ENCODE measurements at regions not wholly inside any gene's neighbourhood (a gene's known extent, or its start where the extent isn't known, plus 50 kb on each side); places are given as distances from the start of the nearest gene placed in this dataset.

- H3K9me3 ChIP-seq (ENCODE audit: severe bottlenecking): no peaks in the 10 kb centered on the region
- no peaks in the 10 kb centered on the region for H3K27me3 ChIP-seq (ENCODE audit: insufficient read depth, low read depth, severe bottlenecking)
- TF ChIP-seq CTCF (IDR thresholded peaks at IDR 0.05; ENCODE audit: low read depth, low read length): no peak
- H3K36me3 ChIP-seq: no peaks in the 10 kb centered on the region
- DNase-seq: peak; percentile 50
- H3K4me3 ChIP-seq (ENCODE audit: low read depth, low read length): peak overlapping the region; percentile 33
- peak overlapping the region; percentile 61 for H3K27ac ChIP-seq
Observed at GRCh38 chr3:65153850-65154512, 466.2 kb upstream of the ADAMTS9 start.

GRCh38 chr3:65151666-65152065 lies 463.9 kb upstream of the ADAMTS9 start:
- Histone ChIP-seq H3K36me3 (no peaks in the 10 kb centered on the region), H3K9me3 (ENCODE audit: severe bottlenecking) (no peaks in the 10 kb centered on the region), H3K27ac (no peak overlapping the region), H3K4me3 (ENCODE audit: low read depth, low read length) (no peak overlapping the region), H3K27me3 (ENCODE audit: insufficient read depth, low read depth, severe bottlenecking) (no peaks in the 10 kb centered on the region)
- DNase-seq: peak; percentile 20
- no peak for TF ChIP-seq CTCF (IDR thresholded peaks at IDR 0.05; ENCODE audit: low read depth, low read length)

GRCh38 chr3:65149877-65150276 lies 462.1 kb upstream of the ADAMTS9 start:
- Histone ChIP-seq H3K36me3 (no peaks in the 10 kb centered on the region), H3K27ac (no peak overlapping the region), H3K9me3 (ENCODE audit: severe bottlenecking) (no peaks in the 10 kb centered on the region), H3K27me3 (ENCODE audit: insufficient read depth, low read depth, severe bottlenecking) (no peaks in the 10 kb centered on the region), H3K4me3 (ENCODE audit: low read depth, low read length) (no peak overlapping the region)
- no peak for DNase-seq
- TF ChIP-seq CTCF (IDR thresholded peaks at IDR 0.05; ENCODE audit: low read depth, low read length): no peak

- no peaks in the 10 kb centered on the region for H3K9me3 ChIP-seq (ENCODE audit: severe bottlenecking)
- TF ChIP-seq CTCF (IDR thresholded peaks at IDR 0.05; ENCODE audit: low read depth, low read length): no peak
- H3K27me3 ChIP-seq (ENCODE audit: insufficient read depth, low read depth, severe bottlenecking): no peaks in the 10 kb centered on the region
- no peak overlapping the region for H3K4me3 ChIP-seq (ENCODE audit: low read depth, low read length)
- no peak overlapping the region for H3K27ac ChIP-seq
- DNase-seq: no peak
- H3K36me3 ChIP-seq: no peaks in the 10 kb centered on the region
Observed at GRCh38 chr3:65148687-65149086, 460.9 kb upstream of the ADAMTS9 start.

GRCh38 chr3:65146179-65146578 lies 458.4 kb upstream of the ADAMTS9 start:
- H3K4me3 ChIP-seq (ENCODE audit: low read depth, low read length): no peak overlapping the region
- H3K27ac ChIP-seq: no peak overlapping the region
- no peaks in the 10 kb centered on the region for H3K27me3 ChIP-seq (ENCODE audit: insufficient read depth, low read depth, severe bottlenecking)
- no peaks in the 10 kb centered on the region for H3K9me3 ChIP-seq (ENCODE audit: severe bottlenecking)
- no peaks in the 10 kb centered on the region for H3K36me3 ChIP-seq
- TF ChIP-seq CTCF (IDR thresholded peaks at IDR 0.05; ENCODE audit: low read depth, low read length): no peak
- DNase-seq: no peak

GRCh38 chr3:65145680-65146079 lies 457.9 kb upstream of the ADAMTS9 start:
- no peak overlapping the region for H3K4me3 ChIP-seq (ENCODE audit: low read depth, low read length)
- no peaks in the 10 kb centered on the region for H3K27me3 ChIP-seq (ENCODE audit: insufficient read depth, low read depth, severe bottlenecking)
- no peaks in the 10 kb centered on the region for H3K9me3 ChIP-seq (ENCODE audit: severe bottlenecking)
- H3K27ac ChIP-seq: no peak overlapping the region
- DNase-seq: no peak
- H3K36me3 ChIP-seq: no peaks in the 10 kb centered on the region
- no peak for TF ChIP-seq CTCF (IDR thresholded peaks at IDR 0.05; ENCODE audit: low read depth, low read length)

Measured in WERI-Rb-1 (cell line).